Endothelial cell of umbilical vein (primary cell): ENCODE measurements at regions not wholly inside any gene's neighbourhood (a gene's known extent, or its start where the extent isn't known, plus 50 kb on each side); places are given as distances from the start of the nearest gene placed in this dataset.

Experiments
- BruUV-seq: library from RNA; stranded (reverse); fragments of 400-500 nt; replicated peaks from 2 replicates; lab custom pipeline; 2021; lab: Mats Ljungman, UMichigan
- CTCF ChIA-PET: fragments of 300-600, 350-600 bp; sonication (Branson Sonifier 250); formaldehyde crosslinking; loops from one replicate; lab custom pipeline; 2021; ENCODE audit warnings: antibody characterized with exemption, inconsistent platforms; lab: Charles Lee
- POLR2A ChIA-PET: fragments of 300-600, 350-600 bp; sonication (Branson Sonifier 250); formaldehyde crosslinking; loops from one replicate; lab custom pipeline; 2021; ENCODE audit warnings: antibody characterized with exemption, inconsistent platforms; lab: Charles Lee
- DNase-seq: peaks from one replicate; pipeline ENCODE4 v3.0.0-alpha.2; 2011; ENCODE audit warnings: low read depth, low spot score
- FAIRE-seq: peaks from 2 replicates; lab custom pipeline; 2011; peaks lifted over from hg19 to GRCh38; lab: Jason Lieb, UNC
- H2AFZ ChIP-seq: 2 replicates; pipeline ENCODE4 v1.6.0; 2012; ENCODE audit warnings: low read depth, low read length, control low read depth, inconsistent platforms
- H3K27ac ChIP-seq: 2 replicates; pipeline ENCODE4 v1.5.1; 2011; ENCODE audit warnings: low read depth, mild to moderate bottlenecking, control low read depth, low read length, moderate library complexity; ENCODE audit not compliant: insufficient read depth
- H3K27me3 ChIP-seq, 2 experiments: 2 replicates each; pipeline versions ENCODE4 v1.6.0 to v1.6.1; 2011; ENCODE audit warnings: low read length in 2 of 2, mixed read lengths in 1 of 2; ENCODE audit not compliant: control insufficient read depth in 2 of 2, insufficient read depth in 2 of 2
- H3K36me3 ChIP-seq, 2 experiments: 2 replicates in 1 of 2; 3 replicates in 1 of 2; pipeline ENCODE4 v1.5.1; 2011; ENCODE audit warnings: low read length in 2 of 2, mild to moderate bottlenecking in 1 of 2, moderate library complexity in 1 of 2; ENCODE audit not compliant: control insufficient read depth in 2 of 2, insufficient read depth in 2 of 2; ENCODE audit errors: extremely low read depth in 1 of 2
- H3K4me1 ChIP-seq: 3 replicates; pipeline ENCODE4 v1.5.1; 2011; ENCODE audit warnings: mild to moderate bottlenecking, low read length; ENCODE audit not compliant: control insufficient read depth, insufficient read depth; ENCODE audit errors: extremely low read depth
- H3K4me2 ChIP-seq: 2 replicates; pipeline ENCODE4 v1.6.1; 2011; ENCODE audit warnings: low read length, control low read depth, mixed read lengths; ENCODE audit not compliant: insufficient read depth
- H3K4me3 ChIP-seq, 3 experiments: fragments of 200-600 bp in 1 of 3; sonication (generic), shearing (Covaris generic) in 1 of 3; replicated peaks in 1 of 3; 2 replicates each; pipeline ENCODE4 v1.5.1; 2011 to 2016; ENCODE audit warnings: control low read depth in 3 of 3, low read length in 3 of 3, mild to moderate bottlenecking in 2 of 3, inconsistent platforms in 1 of 3, low read depth in 1 of 3, moderate library complexity in 1 of 3; ENCODE audit not compliant: insufficient read depth in 1 of 3
- H3K79me2 ChIP-seq: 2 replicates; pipeline ENCODE4 v1.6.0; 2012; ENCODE audit warnings: low read length, inconsistent platforms; ENCODE audit not compliant: control insufficient read depth, insufficient read depth
- H3K9ac ChIP-seq: replicated peaks from 2 replicates; pipeline ENCODE3; 2011; ENCODE audit warnings: low read length, control low read depth; ENCODE audit not compliant: insufficient read depth; ENCODE audit errors: extremely low read depth
- H3K9me1 ChIP-seq: replicated peaks from 3 replicates; pipeline ENCODE4 v1.6.0; 2011; ENCODE audit warnings: mild to moderate bottlenecking, low read length; ENCODE audit not compliant: control insufficient read depth, insufficient read depth; ENCODE audit errors: extremely low read depth
- H3K9me3 ChIP-seq: replicated peaks from 2 replicates; pipeline ENCODE4 v1.5.1; 2012; ENCODE audit warnings: low read length, inconsistent platforms; ENCODE audit not compliant: control insufficient read depth, insufficient read depth
- H4K20me1 ChIP-seq: replicated peaks from 2 replicates; pipeline ENCODE3; 2011; ENCODE audit warnings: mild to moderate bottlenecking, low read length; ENCODE audit not compliant: control insufficient read depth, insufficient read depth; ENCODE audit errors: extremely low read depth
- EZH2 ChIP-seq: IDR thresholded peaks from 2 replicates; pipeline ENCODE4 v1.6.1; 2012; ENCODE audit warnings: borderline replicate concordance, low read depth, mild to moderate bottlenecking, moderate library complexity, low read length, inconsistent platforms; ENCODE audit not compliant: severe bottlenecking
- FOS ChIP-seq: IDR thresholded peaks from 2 replicates; pipeline ENCODE4 v1.6.1; 2011; ENCODE audit warnings: mild to moderate bottlenecking, low read length, moderate library complexity, borderline replicate concordance; ENCODE audit not compliant: insufficient read depth
- GATA2 ChIP-seq: IDR thresholded peaks from 2 replicates; pipeline ENCODE4 v1.7.0; 2011; ENCODE audit warnings: low read depth, mild to moderate bottlenecking, moderate library complexity, mixed read lengths, low read length; ENCODE audit not compliant: insufficient read length, insufficient read depth
- JUN ChIP-seq: IDR thresholded peaks from 2 replicates; pipeline ENCODE4 v1.6.1; 2011; ENCODE audit warnings: borderline replicate concordance, low read depth; ENCODE audit not compliant: insufficient read length, insufficient read depth
- MYC ChIP-seq: IDR thresholded peaks from one replicate; pipeline ENCODE4 v1.6.1; 2011; ENCODE audit warnings: mild to moderate bottlenecking, low read depth, low read length
- POLR2A ChIP-seq: IDR thresholded peaks from 2 replicates; pipeline ENCODE4 v1.6.1; 2012; ENCODE audit warnings: low read depth, mild to moderate bottlenecking, control low read depth, low read length
- POLR2AphosphoS5 ChIP-seq: IDR thresholded peaks from 2 replicates; pipeline ENCODE4 v1.6.1; 2012; ENCODE audit warnings: low read depth, mild to moderate bottlenecking, control low read depth, low read length, moderate library complexity; ENCODE audit not compliant: insufficient read depth
- dilution Hi-C: fragments of 300-500 bp; cut with MboI; formaldehyde crosslinking; loops from one replicate; pipeline ENCODE4 v1.15.0; 2019; ENCODE audit warnings: low sequenced_read_pairs; ENCODE audit not compliant: extremely low pct_ligation_motif_present
- intact Hi-C: fragments of 100-400 bp; cut with micrococcal nuclease; formaldehyde crosslinking; loops from one replicate; pipeline ENCODE4 v1.10.0; 2022
- TF ChIP-seq, protein P1 (sequence below): IDR thresholded peaks from 2 replicates; pipeline ENCODE4 v1.6.1; 2011; ENCODE audit not compliant: insufficient read depth, insufficient read length

DNA sequence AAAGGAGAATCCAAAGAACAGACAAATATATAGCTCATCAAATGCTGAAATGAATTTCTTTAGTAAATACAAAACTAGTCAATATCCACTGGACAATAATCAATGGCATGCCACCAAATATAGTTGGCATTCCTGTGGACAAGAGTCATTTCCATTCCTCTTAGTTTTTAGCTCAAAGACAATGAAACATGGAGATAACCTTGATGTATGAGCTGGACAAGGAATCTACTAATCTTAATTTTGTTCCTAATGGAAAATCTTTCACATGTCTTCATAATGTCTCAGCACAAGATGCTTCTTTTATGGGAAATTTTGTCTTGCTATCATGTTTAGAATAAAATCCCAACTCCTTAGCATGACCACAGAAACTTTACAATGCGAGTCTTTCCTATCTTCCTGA, 87.8 kb downstream of the PFDN4 start:
- Histone ChIP-seq H3K4me2 (no peak overlapping the region), H3K9me1 (no peaks in the 10 kb centered on the region), H3K36me3 (no peaks in the 10 kb centered on the region), H3K27me3 (no peaks in the 10 kb centered on the region), H3K4me1 (no peaks in the 10 kb centered on the region), H4K20me1 (no peaks in the 10 kb centered on the region), H3K27ac (no peak overlapping the region), H3K9ac (no peak overlapping the region), H3K4me3 (no peak overlapping the region), H3K79me2 (no peaks in the 10 kb centered on the region), H3K9me3 (no peaks in the 10 kb centered on the region), H2AFZ (no peak overlapping the region)
- BruUV-seq = no TSS peak
- ChIA-PET POLR2A (no interaction called here), CTCF (interaction anchor here (0.8 to 1.0 kb wide), 2 partner anchors 10 to 18 kb away, joined by 3 to 4 read pairs; no protein-coding TSS in a partner anchor)
- FAIRE-seq (no peak), DNase-seq (no peak)
- dilution Hi-C loops (no loop called here), intact Hi-C loops (no loop called here)
- TF ChIP-seq JUN (peak; percentile 14), EZH2 (no peak)

DNA sequence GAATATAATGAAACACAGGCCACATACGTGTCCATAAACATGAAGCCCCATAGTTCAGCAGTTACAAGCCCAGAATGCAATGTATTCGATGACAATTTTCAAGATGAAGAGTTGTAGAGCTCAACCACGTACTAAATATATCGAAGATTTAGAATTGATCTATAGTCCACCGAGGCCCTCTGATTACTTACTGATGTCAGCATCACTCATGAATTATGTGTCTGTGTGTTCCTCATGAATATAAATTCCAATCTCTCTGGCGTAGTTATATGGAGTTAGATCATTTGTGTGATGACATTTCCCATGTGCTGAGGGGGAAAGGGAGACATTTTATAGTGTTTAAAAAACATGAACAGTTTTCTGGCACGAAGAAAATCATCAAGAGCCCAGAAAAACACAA, 97.5 kb downstream of the PFDN4 start:
- Histone ChIP-seq H3K27me3 (no peaks in the 10 kb centered on the region), H3K4me2 (no peak overlapping the region), H3K36me3 (no peaks in the 10 kb centered on the region), H3K27ac (no peak overlapping the region), H3K4me3 (no peak overlapping the region), H3K79me2 (no peaks in the 10 kb centered on the region), H2AFZ (no peak overlapping the region), H3K9me1 (no peaks in the 10 kb centered on the region), H4K20me1 (no peaks in the 10 kb centered on the region), H3K9me3 (no peaks in the 10 kb centered on the region), H3K9ac (no peak overlapping the region), H3K4me1 (no peaks in the 10 kb centered on the region)
- dilution Hi-C loops = no loop called here
- POLR2A ChIA-PET = no interaction called here
- CTCF ChIA-PET = no interaction called here
- intact Hi-C loops = no loop called here
- DNase-seq (no peak), FAIRE-seq (no peak)
- BruUV-seq = no TSS peak
- TF ChIP-seq EZH2 (no peak), JUN (no peak), POLR2A (no peak), POLR2AphosphoS5 (no peak), FOS (no peak), MYC (no peak), GATA2 (no peak)
- TF ChIP-seq, protein P1, sequence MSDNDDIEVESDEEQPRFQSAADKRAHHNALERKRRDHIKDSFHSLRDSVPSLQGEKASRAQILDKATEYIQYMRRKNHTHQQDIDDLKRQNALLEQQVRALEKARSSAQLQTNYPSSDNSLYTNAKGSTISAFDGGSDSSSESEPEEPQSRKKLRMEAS = no peak
